ENCODE measurements at regions not wholly inside any gene's neighbourhood (a gene's known extent, or its start where the extent isn't known, plus 50 kb on each side); places are given as distances from the start of the nearest gene placed in this dataset.

- TF ChIP-seq EZH2 (IDR thresholded peaks at IDR 0.05; ENCODE audit: low read length, unreplicated experiment) (no peak), CTCF (conservative IDR thresholded peaks at IDR 0.05; ENCODE audit: low read depth, low read length) (no peak), EZH2phosphoT487 (IDR thresholded peaks at IDR 0.05; ENCODE audit: borderline replicate concordance, low read length) (no peak)
These were observed 226.1 kb upstream of the SH3BP4 start for GRCh38 chr2:234725528-234726264.
